ENCODE measurements at regions not wholly inside any gene's neighbourhood (a gene's known extent, or its start where the extent isn't known, plus 50 kb on each side); places are given as distances from the start of the nearest gene placed in this dataset.
"Not testable (repeated sequence)": the region's sequence is repeated elsewhere in the genome, so short reads cannot be mapped to it uniquely, and the experiment has no call there.

DNA sequence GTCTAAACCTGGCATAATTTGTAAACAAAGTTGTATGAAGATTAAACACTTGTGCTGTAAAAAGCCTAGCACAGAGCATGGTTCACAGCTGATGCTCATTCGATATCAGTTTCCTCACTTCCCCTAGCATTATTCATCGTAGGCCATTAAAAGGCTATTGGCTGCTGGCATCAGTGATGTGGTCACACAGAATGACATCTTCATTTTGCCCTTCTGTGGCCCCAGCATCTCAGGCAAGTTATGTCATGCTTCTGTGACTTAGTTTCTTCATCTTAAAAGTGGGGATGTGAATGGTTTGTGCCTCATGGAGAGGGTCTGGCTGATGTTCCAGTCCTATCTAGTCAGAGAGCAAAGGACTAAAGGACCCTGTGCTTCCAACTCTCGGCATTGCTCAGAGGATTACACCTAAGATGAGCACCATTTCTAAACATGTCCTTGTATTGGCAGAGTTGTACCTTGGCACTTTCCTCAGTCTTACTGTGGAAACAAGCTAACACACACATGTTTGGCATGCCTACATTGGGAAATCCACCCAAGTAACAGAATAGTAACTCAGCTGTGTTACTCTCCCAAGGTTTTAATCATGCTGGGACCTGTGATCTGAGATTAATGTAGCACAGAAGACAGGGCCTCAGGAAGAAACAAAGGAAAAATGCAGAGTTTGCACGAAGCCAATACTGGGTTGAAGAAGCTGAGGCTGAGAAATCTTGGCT, 83.5 kb upstream of the OR9Q1 start:
- no peaks in the 10 kb centered on the region for H3K36me3 Mint-ChIP-seq
- H3K4me1 Mint-ChIP-seq = no peaks in the 10 kb centered on the region
- DNase-seq = no peak
- no peaks in the 10 kb centered on the region for H3K9me3 Mint-ChIP-seq
- H3K27ac Mint-ChIP-seq = no peak overlapping the region
- CTCF ChIA-PET = no interaction called here
- no peaks in the 10 kb centered on the region for H3K27me3 Mint-ChIP-seq
- H3K4me3 Mint-ChIP-seq = no peak overlapping the region

DNA sequence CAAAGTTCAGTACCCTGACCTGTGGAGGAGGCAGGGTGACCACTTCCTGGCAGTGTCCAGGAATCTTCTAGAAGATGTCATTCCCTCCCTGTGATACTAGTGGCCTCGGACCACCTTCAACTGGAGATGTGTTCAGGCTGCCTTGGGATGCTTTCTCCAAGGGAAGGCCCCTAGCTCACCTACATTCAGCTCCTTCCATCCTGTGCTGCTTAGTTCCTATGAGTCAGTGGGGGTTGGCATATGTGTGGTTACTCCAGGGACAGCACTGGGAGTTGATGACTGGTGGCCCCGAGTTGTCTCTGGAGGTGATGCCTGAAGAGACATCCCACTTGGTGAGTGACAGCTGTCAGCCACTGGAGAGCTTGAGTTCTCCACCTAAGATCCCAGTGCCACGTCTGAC, 81.8 kb upstream of the OR9Q1 start:
- H3K27ac Mint-ChIP-seq = no peak overlapping the region
- no peaks in the 10 kb centered on the region for H3K4me1 Mint-ChIP-seq
- H3K9me3 Mint-ChIP-seq = no peaks in the 10 kb centered on the region
- DNase-seq = no peak
- no peaks in the 10 kb centered on the region for H3K36me3 Mint-ChIP-seq
- CTCF ChIA-PET = no interaction called here
- no peak overlapping the region for H3K4me3 Mint-ChIP-seq
- H3K27me3 Mint-ChIP-seq = no peaks in the 10 kb centered on the region

DNA sequence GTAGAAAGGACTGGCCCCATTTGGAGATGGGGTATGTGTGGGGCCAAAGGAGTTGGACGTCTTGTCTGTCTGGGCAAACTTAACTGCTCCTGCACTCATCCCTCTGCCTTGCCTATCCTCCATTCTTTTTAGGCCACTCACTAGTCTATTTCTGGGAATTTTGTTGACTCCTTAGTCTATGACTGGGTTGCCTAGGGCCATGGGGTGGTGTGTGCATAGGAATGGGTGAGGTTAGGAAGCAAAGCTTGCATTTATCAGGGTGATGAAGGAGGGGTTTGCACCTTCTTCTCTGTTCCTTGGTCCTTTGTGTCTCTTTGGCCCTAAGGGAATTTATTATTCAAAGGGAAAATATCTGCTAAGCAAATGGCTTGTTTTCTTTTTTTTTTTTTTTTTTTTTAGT, 80.9 kb upstream of the OR9Q1 start:
- H3K4me1 Mint-ChIP-seq = no peaks in the 10 kb centered on the region
- no peak for DNase-seq
- H3K27ac Mint-ChIP-seq = no peak overlapping the region
- H3K4me3 Mint-ChIP-seq = no peak overlapping the region
- no peaks in the 10 kb centered on the region for H3K27me3 Mint-ChIP-seq
- H3K36me3 Mint-ChIP-seq = no peaks in the 10 kb centered on the region
- CTCF ChIA-PET = no interaction called here
- H3K9me3 Mint-ChIP-seq = no peaks in the 10 kb centered on the region

DNA sequence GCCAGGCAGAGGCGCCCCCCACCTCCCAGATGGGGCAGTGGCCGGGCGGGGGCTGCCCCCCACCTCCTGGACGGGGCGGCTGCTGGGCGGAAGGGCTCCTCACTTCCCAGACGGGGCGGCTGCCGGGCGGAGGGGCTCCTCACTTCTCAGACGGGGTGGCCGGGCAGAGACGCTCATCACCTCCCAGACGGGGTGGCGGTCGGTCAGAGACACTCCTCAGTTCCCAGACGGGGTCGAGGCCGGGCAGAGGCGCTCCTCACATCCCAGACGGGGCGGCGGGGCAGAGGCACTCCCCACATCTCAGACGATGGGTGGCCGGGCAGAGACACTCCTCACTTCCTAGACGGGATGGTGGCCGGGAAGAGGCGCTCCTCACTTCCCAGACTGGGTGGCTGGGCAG, 79.9 kb upstream of the OR9Q1 start:
- H3K4me1 Mint-ChIP-seq, H3K4me3 Mint-ChIP-seq, H3K27ac Mint-ChIP-seq, H3K36me3 Mint-ChIP-seq, CTCF ChIA-PET, H3K27me3 Mint-ChIP-seq, DNase-seq, H3K9me3 Mint-ChIP-seq: not testable (repeated sequence)

DNA sequence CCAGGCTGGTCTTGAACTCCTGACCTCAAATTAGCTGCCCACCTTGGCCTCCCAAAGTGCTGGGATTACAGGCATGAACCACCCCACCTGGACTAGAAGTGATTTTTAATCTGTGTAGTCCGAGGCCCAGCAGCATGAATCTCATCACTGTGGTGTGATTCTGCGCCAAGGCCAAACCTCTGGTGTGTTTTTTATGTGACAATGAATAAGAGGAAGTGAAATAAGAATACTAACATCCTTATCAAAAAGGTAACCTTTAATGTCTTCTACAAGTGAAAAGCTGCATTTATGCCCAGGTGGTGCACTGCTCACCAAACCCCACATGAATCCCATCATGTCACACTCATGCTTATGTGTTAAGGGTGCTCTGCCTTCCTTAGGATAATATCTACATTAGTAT, 77.1 kb upstream of the OR9Q1 start:
- no peaks in the 10 kb centered on the region for H3K27me3 Mint-ChIP-seq
- H3K36me3 Mint-ChIP-seq = no peaks in the 10 kb centered on the region
- no peaks in the 10 kb centered on the region for H3K4me1 Mint-ChIP-seq
- H3K9me3 Mint-ChIP-seq = no peaks in the 10 kb centered on the region
- CTCF ChIA-PET = no interaction called here
- DNase-seq = no peak
- no peak overlapping the region for H3K27ac Mint-ChIP-seq
- no peak overlapping the region for H3K4me3 Mint-ChIP-seq

DNA sequence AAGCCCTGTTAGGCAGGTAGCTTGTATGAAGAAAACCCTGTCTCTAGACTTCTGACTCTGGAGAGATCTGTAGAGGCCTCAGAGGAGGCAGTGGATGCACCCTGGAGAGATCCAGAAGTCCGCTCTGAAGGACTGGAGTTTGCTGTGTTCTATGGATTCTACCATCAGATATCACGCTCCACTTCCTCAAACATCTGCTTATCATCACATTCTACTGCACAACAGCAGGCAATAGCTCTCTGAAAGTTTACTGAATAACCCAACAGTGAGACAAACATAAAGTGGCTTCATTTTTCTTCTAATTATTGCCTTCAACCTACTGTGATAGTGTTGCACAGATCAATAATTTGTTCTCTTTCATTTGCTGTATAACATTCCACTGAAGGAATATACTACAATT, 59.0 kb upstream of the OR9Q1 start:
- H3K9me3 Mint-ChIP-seq = no peaks in the 10 kb centered on the region
- H3K4me3 Mint-ChIP-seq = no peak overlapping the region
- no peak overlapping the region for H3K27ac Mint-ChIP-seq
- CTCF ChIA-PET = no interaction called here
- no peaks in the 10 kb centered on the region for H3K4me1 Mint-ChIP-seq
- no peak for DNase-seq
- no peaks in the 10 kb centered on the region for H3K36me3 Mint-ChIP-seq
- no peaks in the 10 kb centered on the region for H3K27me3 Mint-ChIP-seq

DNA sequence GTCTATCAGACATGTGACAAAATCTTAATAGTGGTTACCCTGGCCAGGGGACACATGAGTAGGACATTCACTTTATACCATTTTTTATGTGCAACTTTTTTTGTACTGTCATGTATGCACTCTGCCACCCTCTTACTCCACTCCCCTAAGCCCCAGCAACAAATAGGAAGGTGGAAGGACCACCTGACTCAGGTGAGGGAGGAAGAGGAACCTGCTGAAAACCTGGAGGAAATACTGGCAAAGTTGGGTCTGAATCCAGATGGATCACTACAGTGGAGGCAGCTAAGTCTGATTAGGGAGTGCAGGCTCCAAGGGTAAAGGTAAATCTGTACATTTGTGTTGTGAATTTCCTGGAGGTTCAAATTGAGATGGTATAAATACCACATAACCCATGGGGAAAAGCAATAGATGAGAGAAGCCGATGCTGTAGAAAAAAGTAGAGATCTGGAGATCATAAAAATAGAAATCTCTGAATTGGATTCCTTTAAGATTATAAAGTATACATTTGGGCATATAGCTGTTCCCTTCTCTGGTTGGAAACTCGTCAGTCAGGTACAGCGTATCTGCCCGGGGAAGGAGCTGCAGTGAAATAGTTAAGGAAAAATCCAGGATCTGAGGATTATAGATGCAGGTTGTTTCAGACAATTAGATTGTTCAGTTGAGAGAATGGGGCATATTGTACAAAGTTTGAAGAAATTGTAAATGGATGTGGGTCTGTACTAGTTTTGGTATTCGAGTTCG, 52.2 kb upstream of the OR9Q1 start:
- Mint-ChIP-seq H3K4me1 (no peaks in the 10 kb centered on the region), H3K9me3 (no peaks in the 10 kb centered on the region), H3K36me3 (no peaks in the 10 kb centered on the region), H3K27me3 (no peaks in the 10 kb centered on the region), H3K4me3 (no peak overlapping the region), H3K27ac (no peak overlapping the region)
- DNase-seq = no peak
- CTCF ChIA-PET = no interaction called here

DNA sequence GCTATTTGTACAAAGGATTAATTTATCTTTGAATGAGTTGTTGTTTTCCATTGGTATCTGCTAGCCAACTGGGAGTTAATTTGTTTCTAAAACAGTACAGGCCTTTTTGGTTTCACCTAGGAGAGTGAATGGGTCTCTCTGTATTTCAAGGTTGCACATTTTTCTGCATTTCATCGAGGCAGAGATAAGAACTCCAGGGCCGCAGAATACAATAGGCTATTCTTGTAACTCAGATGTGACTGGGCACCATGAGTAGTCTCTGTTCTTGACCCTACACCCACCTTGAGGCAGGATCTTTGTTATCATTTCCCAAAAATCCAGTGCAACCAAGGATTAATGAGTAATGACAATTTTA, 51.7 kb upstream of the OR9Q1 start:
- Mint-ChIP-seq H3K9me3 (no peaks in the 10 kb centered on the region), H3K36me3 (no peaks in the 10 kb centered on the region), H3K27me3 (no peaks in the 10 kb centered on the region), H3K4me3 (no peak overlapping the region), H3K4me1 (no peaks in the 10 kb centered on the region), H3K27ac (no peak overlapping the region)
- CTCF ChIA-PET = no interaction called here
- DNase-seq = no peak
